Ovary (tissue), 7 donors: ENCODE measurements at regions not wholly inside any gene's neighbourhood (a gene's known extent, or its start where the extent isn't known, plus 50 kb on each side); places are given as distances from the start of the nearest gene placed in this dataset.

Source experiments
- DNase-seq, 5 donors: peaks; one replicate each; pipeline ENCODE4 v3.0.0-alpha.2; 2019 to 2020
- H3K27ac ChIP-seq, 2 donors: fragments of 200-600 bp; one replicate each; pipeline versions ENCODE4 v1.5.1 to v1.8.0; 2019 to 2022
- H3K27me3 ChIP-seq: fragments of 200-600 bp; one replicate; pipeline ENCODE4 v1.8.0; 2022
- H3K36me3 ChIP-seq: fragments of 200-600 bp; sonication (generic); one replicate; pipeline ENCODE4 v1.5.1; 2019
- H3K4me1 ChIP-seq: one replicate; pipeline ENCODE4 v1.8.1; 2013; ENCODE audit warnings: mild to moderate bottlenecking, moderate library complexity; ENCODE audit not compliant: insufficient read depth
- H3K4me3 ChIP-seq: fragments of 200-600 bp; sonication (generic); one replicate; pipeline ENCODE4 v1.5.1; 2017
- H3K9me3 ChIP-seq, 2 donors: fragments of 200-600 bp in 1 of 2; sonication (generic) in 1 of 2; one replicate each; pipeline versions ENCODE4 v1.5.1 to v1.8.1; 2013 to 2019; ENCODE audit warnings: mild to moderate bottlenecking in 1 of 2, moderate library complexity in 1 of 2
- EP300 ChIP-seq: sonication (generic); formaldehyde crosslinking; IDR thresholded peaks from one replicate; pipeline ENCODE4 v1.6.1; 2017; ENCODE audit warnings: antibody characterized with exemption
- POLR2A ChIP-seq: fragments of 450-650 bp; IDR thresholded peaks from one replicate; pipeline ENCODE4 v1.6.1; 2017; ENCODE audit warnings: antibody characterized with exemption, mild to moderate bottlenecking, moderate library complexity
- WGBS, 3 donors: extraction: QIAGEN DNeasy Blood & Tissue Kit in 1 of 3; methylation state at CpG; one replicate each; pipeline versions ENCODE4 v1.1.5 to v1.1.7; 2013 to 2017; 5-methylcytosine and 5-hydroxymethylcytosine counted together
- intact Hi-C, 4 donors: fragments of 100-400 bp; cut with DNase I; formaldehyde crosslinking; loops; one replicate each; pipeline versions ENCODE4 v1.11.0 to v1.15.1; 2022 to 2023
- TF ChIP-seq, protein P1 (sequence below), 3 donors: fragments of 450-650 bp in 2 of 3; fragments of 200-600 bp in 1 of 3; IDR thresholded peaks; one replicate each; pipeline versions ENCODE4 v1.5.1 to v1.8.0; 2016 to 2022; ENCODE audit warnings: antibody characterized with exemption in 3 of 3, mild to moderate bottlenecking in 1 of 3
- donor health status: DM: no; HTN: no; CAD: no; lungs with moderate emphysema.
- donor health status: DM: no; HTN: no; CAD: no.
- donor health status: Bipolar disorder and iron deficiency.
- donor health status: DM: no; HTN: no; CAD: no.
- donor health status: DM: yes; HTN: yes; CAD: no.

DNA sequence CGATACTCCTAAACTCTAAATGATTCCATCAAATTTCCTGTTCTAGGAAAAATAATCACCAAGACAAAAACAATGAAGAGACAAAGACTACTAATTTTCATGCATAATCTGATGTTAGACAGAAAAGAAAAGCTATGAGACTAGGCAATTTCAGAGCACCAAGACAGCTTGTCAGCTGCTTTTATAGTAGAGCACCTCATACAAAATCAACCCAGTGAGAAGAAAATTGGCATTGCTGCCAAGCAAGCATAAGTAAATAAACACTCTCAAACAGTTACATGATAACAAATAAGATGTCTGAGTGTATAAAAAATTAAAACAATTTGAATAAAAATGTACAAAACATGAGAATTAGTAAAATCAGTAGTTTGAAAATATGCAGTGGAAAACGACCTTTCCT is 1544.6 kb downstream of the C4orf33 start:
- 58 to 69% (median 65%) methylated on average over 2 of the region's 2 CpGs for WGBS, 3 donors
- Histone ChIP-seq H3K9me3 (no peaks in the 10 kb centered on the region), H3K4me1 (no peaks in the 10 kb centered on the region), H3K36me3 (no peaks in the 10 kb centered on the region), H3K27me3 (no peaks in the 10 kb centered on the region), H3K4me3 (no peak overlapping the region), H3K27ac (no peak overlapping the region)
- TF ChIP-seq EP300 = no peak
- no peak for TF ChIP-seq POLR2A
- TF ChIP-seq, protein P1, sequence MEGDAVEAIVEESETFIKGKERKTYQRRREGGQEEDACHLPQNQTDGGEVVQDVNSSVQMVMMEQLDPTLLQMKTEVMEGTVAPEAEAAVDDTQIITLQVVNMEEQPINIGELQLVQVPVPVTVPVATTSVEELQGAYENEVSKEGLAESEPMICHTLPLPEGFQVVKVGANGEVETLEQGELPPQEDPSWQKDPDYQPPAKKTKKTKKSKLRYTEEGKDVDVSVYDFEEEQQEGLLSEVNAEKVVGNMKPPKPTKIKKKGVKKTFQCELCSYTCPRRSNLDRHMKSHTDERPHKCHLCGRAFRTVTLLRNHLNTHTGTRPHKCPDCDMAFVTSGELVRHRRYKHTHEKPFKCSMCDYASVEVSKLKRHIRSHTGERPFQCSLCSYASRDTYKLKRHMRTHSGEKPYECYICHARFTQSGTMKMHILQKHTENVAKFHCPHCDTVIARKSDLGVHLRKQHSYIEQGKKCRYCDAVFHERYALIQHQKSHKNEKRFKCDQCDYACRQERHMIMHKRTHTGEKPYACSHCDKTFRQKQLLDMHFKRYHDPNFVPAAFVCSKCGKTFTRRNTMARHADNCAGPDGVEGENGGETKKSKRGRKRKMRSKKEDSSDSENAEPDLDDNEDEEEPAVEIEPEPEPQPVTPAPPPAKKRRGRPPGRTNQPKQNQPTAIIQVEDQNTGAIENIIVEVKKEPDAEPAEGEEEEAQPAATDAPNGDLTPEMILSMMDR (IDR thresholded peaks at IDR 0.05) = no peak
- DNase-seq = no peak
- intact Hi-C loops = no loop called here

DNA sequence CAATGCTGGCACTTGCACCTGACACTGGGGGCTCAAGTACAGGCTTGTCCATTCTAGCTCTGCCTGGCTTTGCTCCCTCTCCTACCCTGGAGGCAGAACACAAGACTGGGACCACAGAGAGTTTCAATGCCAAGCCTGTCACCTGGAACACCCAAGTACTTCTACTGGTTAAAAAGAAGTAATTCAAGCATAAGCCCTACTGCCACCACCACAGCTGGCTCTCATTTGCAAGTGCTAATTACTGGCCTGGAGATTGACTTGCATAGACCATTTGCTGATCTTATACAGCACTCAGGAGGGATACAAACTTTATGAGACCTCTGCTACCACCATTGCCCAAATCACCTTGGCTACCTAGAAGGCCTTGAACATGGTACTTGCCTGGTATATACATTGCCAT is 1550.9 kb downstream of the C4orf33 start:
- H3K27ac ChIP-seq = no peak overlapping the region
- H3K36me3 ChIP-seq = no peaks in the 10 kb centered on the region
- no peaks in the 10 kb centered on the region for H3K9me3 ChIP-seq
- DNase-seq = no peak
- no peak overlapping the region for H3K4me3 ChIP-seq
- H3K4me1 ChIP-seq = no peaks in the 10 kb centered on the region
- intact Hi-C loops = no loop called here
- no peaks in the 10 kb centered on the region for H3K27me3 ChIP-seq
- TF ChIP-seq EP300 = no peak
- TF ChIP-seq, protein P1 (IDR thresholded peaks at IDR 0.05) = no peak
- TF ChIP-seq POLR2A = no peak

- Histone ChIP-seq H3K27ac (no peak overlapping the region), H3K4me3 (no peak overlapping the region), H3K9me3 (no peaks in the 10 kb centered on the region), H3K27me3 (no peaks in the 10 kb centered on the region), H3K36me3 (no peaks in the 10 kb centered on the region), H3K4me1 (no peaks in the 10 kb centered on the region)
- WGBS, 3 donors = 35 to 61% (median 51%) methylated on average over 2 of the region's 2 CpGs
- TF ChIP-seq, protein P1 (IDR thresholded peaks at IDR 0.05) = no peak
- TF ChIP-seq POLR2A = no peak
- no peak for TF ChIP-seq EP300
- intact Hi-C loops = no loop called here
- DNase-seq = no peak
These were observed 1552.6 kb downstream of the C4orf33 start for GRCh38 chr4:130648570-130648969.

- Histone ChIP-seq H3K4me3 (no peak overlapping the region), H3K4me1 (no peaks in the 10 kb centered on the region), H3K36me3 (no peaks in the 10 kb centered on the region), H3K9me3 (no peaks in the 10 kb centered on the region), H3K27me3 (no peaks in the 10 kb centered on the region), H3K27ac (no peak overlapping the region)
- TF ChIP-seq, protein P1 (IDR thresholded peaks at IDR 0.05) = no peak
- TF ChIP-seq EP300 = no peak
- no peak for TF ChIP-seq POLR2A
- no peak for DNase-seq
- WGBS, 3 donors = 85 to 92% (median 86%) methylated on average over 6 of the region's 6 CpGs
- intact Hi-C loops = no loop called here
These were observed 1557.9 kb downstream of the C4orf33 start for GRCh38 chr4:130653842-130654241.

- Histone ChIP-seq H3K27me3 (no peaks in the 10 kb centered on the region), H3K36me3 (no peaks in the 10 kb centered on the region), H3K27ac (no peak overlapping the region), H3K4me1 (no peaks in the 10 kb centered on the region), H3K4me3 (no peak overlapping the region), H3K9me3 (no peaks in the 10 kb centered on the region)
- WGBS, 3 donors = 28 to 37% (median 33%) methylated on average over 2 of the region's 2 CpGs
- no peak for TF ChIP-seq EP300
- TF ChIP-seq POLR2A = no peak
- TF ChIP-seq, protein P1 (IDR thresholded peaks at IDR 0.05) = no peak
- DNase-seq = no peak
- intact Hi-C loops = no loop called here
These were observed 1563.4 kb downstream of the C4orf33 start for GRCh38 chr4:130659320-130659719.
